Endothelial cell of umbilical vein (primary cell): ENCODE measurements at regions not wholly inside any gene's neighbourhood (a gene's known extent, or its start where the extent isn't known, plus 50 kb on each side); places are given as distances from the start of the nearest gene placed in this dataset.

Source experiments
- EZH2 ChIP-seq: IDR thresholded peaks from 2 replicates; pipeline ENCODE4 v1.6.1; 2012; ENCODE audit warnings: borderline replicate concordance, low read depth, mild to moderate bottlenecking, moderate library complexity, low read length, inconsistent platforms; ENCODE audit not compliant: severe bottlenecking
- FOS ChIP-seq: IDR thresholded peaks from 2 replicates; pipeline ENCODE4 v1.6.1; 2011; ENCODE audit warnings: mild to moderate bottlenecking, low read length, moderate library complexity, borderline replicate concordance; ENCODE audit not compliant: insufficient read depth
- GATA2 ChIP-seq: IDR thresholded peaks from 2 replicates; pipeline ENCODE4 v1.7.0; 2011; ENCODE audit warnings: low read depth, mild to moderate bottlenecking, moderate library complexity, mixed read lengths, low read length; ENCODE audit not compliant: insufficient read length, insufficient read depth
- TF ChIP-seq, protein P1 (sequence below), 2 donors: IDR thresholded peaks; 1 replicate in 1 of 2; 2 replicates in 1 of 2; pipeline ENCODE4 v1.5.1; 2011; ENCODE audit warnings: low read length in 2 of 2, mild to moderate bottlenecking in 2 of 2, moderate library complexity in 2 of 2, control low read depth in 1 of 2, inconsistent platforms in 1 of 2, low read depth in 1 of 2; ENCODE audit not compliant: insufficient read depth in 1 of 2; ENCODE audit errors: extremely low read depth in 1 of 2

DNA sequence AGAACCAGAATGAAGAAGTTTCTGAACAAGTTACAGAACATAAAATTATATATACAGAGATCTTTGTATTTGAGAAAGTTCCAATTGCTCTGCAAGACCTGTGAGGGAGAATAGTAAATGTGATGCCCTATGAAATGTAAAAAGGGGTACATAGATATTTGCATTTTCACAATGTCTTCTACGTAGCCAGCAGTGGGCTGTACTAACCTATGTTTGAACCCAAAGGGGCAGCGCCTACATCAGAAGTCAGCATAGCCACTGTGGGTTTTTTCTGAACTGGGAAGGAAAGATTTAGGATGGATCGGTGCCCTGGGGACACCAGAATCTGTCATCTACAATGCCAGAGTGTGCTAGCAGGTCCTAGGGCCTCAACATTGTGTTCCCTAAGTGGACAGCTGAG is 69.5 kb upstream of the CT45A1 start:
- TF ChIP-seq, protein P1, sequence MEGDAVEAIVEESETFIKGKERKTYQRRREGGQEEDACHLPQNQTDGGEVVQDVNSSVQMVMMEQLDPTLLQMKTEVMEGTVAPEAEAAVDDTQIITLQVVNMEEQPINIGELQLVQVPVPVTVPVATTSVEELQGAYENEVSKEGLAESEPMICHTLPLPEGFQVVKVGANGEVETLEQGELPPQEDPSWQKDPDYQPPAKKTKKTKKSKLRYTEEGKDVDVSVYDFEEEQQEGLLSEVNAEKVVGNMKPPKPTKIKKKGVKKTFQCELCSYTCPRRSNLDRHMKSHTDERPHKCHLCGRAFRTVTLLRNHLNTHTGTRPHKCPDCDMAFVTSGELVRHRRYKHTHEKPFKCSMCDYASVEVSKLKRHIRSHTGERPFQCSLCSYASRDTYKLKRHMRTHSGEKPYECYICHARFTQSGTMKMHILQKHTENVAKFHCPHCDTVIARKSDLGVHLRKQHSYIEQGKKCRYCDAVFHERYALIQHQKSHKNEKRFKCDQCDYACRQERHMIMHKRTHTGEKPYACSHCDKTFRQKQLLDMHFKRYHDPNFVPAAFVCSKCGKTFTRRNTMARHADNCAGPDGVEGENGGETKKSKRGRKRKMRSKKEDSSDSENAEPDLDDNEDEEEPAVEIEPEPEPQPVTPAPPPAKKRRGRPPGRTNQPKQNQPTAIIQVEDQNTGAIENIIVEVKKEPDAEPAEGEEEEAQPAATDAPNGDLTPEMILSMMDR (IDR thresholded peaks at IDR 0.05; ENCODE audit: extremely low read depth in 1 of 2, insufficient read depth in 1 of 2, low read depth in 1 of 2, low read length in 2 of 2): no peak
- TF ChIP-seq FOS (no peak), GATA2 (no peak), EZH2 (no peak)
